ENCODE measurements at regions not wholly inside any gene's neighbourhood (a gene's known extent, or its start where the extent isn't known, plus 50 kb on each side); places are given as distances from the start of the nearest gene placed in this dataset.
A peak's percentile ranks its signal among the peaks of the same experiment; 100 is the strongest.

- no peak overlapping the region for H3K4me3 ChIP-seq (ENCODE audit: low read depth, low read length)
- DNase-seq (ENCODE audit: low read depth) = peak; percentile 61
- TF ChIP-seq CTCF (IDR thresholded peaks at IDR 0.05; ENCODE audit: insufficient read depth, low read depth, low read length, missing control alignments) = no peak
These were observed 267.4 kb downstream of the ABHD5 start for GRCh38 chr3:43958005-43958770.

- DNase-seq (ENCODE audit: low read depth) = no peak
- no peak overlapping the region for H3K4me3 ChIP-seq (ENCODE audit: low read depth, low read length)
- TF ChIP-seq CTCF (IDR thresholded peaks at IDR 0.05; ENCODE audit: insufficient read depth, low read depth, low read length, missing control alignments) = no peak
These were observed 268.2 kb downstream of the ABHD5 start for GRCh38 chr3:43958973-43959372.

- TF ChIP-seq CTCF (IDR thresholded peaks at IDR 0.05; ENCODE audit: insufficient read depth, low read depth, low read length, missing control alignments) = no peak
- no peak overlapping the region for H3K4me3 ChIP-seq (ENCODE audit: low read depth, low read length)
- no peak for DNase-seq (ENCODE audit: low read depth)
These were observed 269.0 kb downstream of the ABHD5 start for GRCh38 chr3:43959498-43960447.

GRCh38 chr3:43960448-43960840, 269.7 kb downstream of the ABHD5 start:
- no peak for TF ChIP-seq CTCF (IDR thresholded peaks at IDR 0.05; ENCODE audit: insufficient read depth, low read depth, low read length, missing control alignments)
- no peak for DNase-seq (ENCODE audit: low read depth)
- H3K4me3 ChIP-seq (ENCODE audit: low read depth, low read length) = no peak overlapping the region

GRCh38 chr3:43962043-43962442, 271.3 kb downstream of the ABHD5 start:
- TF ChIP-seq CTCF (IDR thresholded peaks at IDR 0.05; ENCODE audit: insufficient read depth, low read depth, low read length, missing control alignments) = no peak
- H3K4me3 ChIP-seq (ENCODE audit: low read depth, low read length) = no peak overlapping the region
- no peak for DNase-seq (ENCODE audit: low read depth)

GRCh38 chr3:43963208-43963607, 272.5 kb downstream of the ABHD5 start:
- H3K4me3 ChIP-seq (ENCODE audit: low read depth, low read length) = no peak overlapping the region
- DNase-seq (ENCODE audit: low read depth) = no peak
- TF ChIP-seq CTCF (IDR thresholded peaks at IDR 0.05; ENCODE audit: insufficient read depth, low read depth, low read length, missing control alignments) = no peak
